ENCODE measurements at regions not wholly inside any gene's neighbourhood (a gene's known extent, or its start where the extent isn't known, plus 50 kb on each side); places are given as distances from the start of the nearest gene placed in this dataset.

- TF ChIP-seq CTCF (conservative IDR thresholded peaks at IDR 0.05) (no peak), EZH2 (IDR thresholded peaks at IDR 0.05; ENCODE audit: low read depth) (no peak)
These were observed 298.5 kb upstream of the KIF2A start for GRCh38 chr5:62007457-62007856.
